Esophagus squamous epithelium (tissue), 5 donors: ENCODE measurements at regions not wholly inside any gene's neighbourhood (a gene's known extent, or its start where the extent isn't known, plus 50 kb on each side); places are given as distances from the start of the nearest gene placed in this dataset.

Experiments used
- DNase-seq: peaks from one replicate; lab custom pipeline; 2025; lab: John Stamatoyannopoulos, UW
- H3K27ac ChIP-seq, 4 donors: fragments of 200-600 bp; sonication (generic); one replicate each; pipeline ENCODE4 v1.5.1; 2016 to 2019; ENCODE audit warnings: mild to moderate bottlenecking in 1 of 4
- H3K27me3 ChIP-seq, 4 donors: fragments of 200-600 bp; sonication (generic); 1 replicate in 3 of 4; 2 replicates in 1 of 4; pipeline versions ENCODE4 v1.5.1 to v1.6.0; 2017 to 2021; ENCODE audit warnings: antibody characterized with exemption in 1 of 4
- H3K36me3 ChIP-seq, 3 donors: fragments of 200-600 bp; sonication (generic); one replicate each; pipeline ENCODE4 v1.5.1; 2016 to 2019
- H3K4me1 ChIP-seq, 3 donors: fragments of 200-600 bp; sonication (generic); one replicate each; pipeline ENCODE4 v1.5.1; 2017 to 2019
- H3K4me3 ChIP-seq, 4 donors: fragments of 200-600 bp; sonication (generic); 1 replicate in 3 of 4; 2 replicates in 1 of 4; pipeline ENCODE4 v1.5.1; 2016 to 2019; ENCODE audit warnings: mild to moderate bottlenecking in 2 of 4, moderate library complexity in 1 of 4
- H3K9me3 ChIP-seq, 3 donors: fragments of 200-600 bp; sonication (generic); one replicate each; pipeline ENCODE4 v1.5.1; 2016 to 2019
- POLR2A ChIP-seq, 4 donors: fragments of 450-650 bp; IDR thresholded peaks; one replicate each; pipeline ENCODE4 v1.6.1; 2017; ENCODE audit warnings: antibody characterized with exemption in 4 of 4, mild to moderate bottlenecking in 4 of 4, moderate library complexity in 3 of 4
- WGBS, 2 donors: methylation state at CpG; one replicate each; pipeline ENCODE4 v1.1.5; 2018; 5-methylcytosine and 5-hydroxymethylcytosine counted together
- intact Hi-C: fragments of 100-400 bp; cut with DNase I; formaldehyde crosslinking; loops from one replicate; pipeline ENCODE4 v1.15.0; 2022
- TF ChIP-seq, protein P1 (sequence below), 6 experiments: fragments of 450-650 bp in 4 of 6; fragments of 200-600 bp in 2 of 6; sonication (generic) in 2 of 6; IDR thresholded peaks; one replicate each; pipeline ENCODE4 v1.5.1; 2016 to 2019; ENCODE audit warnings: antibody characterized with exemption in 6 of 6, mild to moderate bottlenecking in 4 of 6, moderate library complexity in 4 of 6
- donor health status: DM: yes; HTN: yes; CAD: no.

- H3K36me3 ChIP-seq, result no peaks in the 10 kb centered on the region
- H3K4me1 ChIP-seq, result no peaks in the 10 kb centered on the region
- WGBS, 2 donors, result 60 to 63% methylated on average over 5 of the region's 5 CpGs
- intact Hi-C loops, result no loop called here
- H3K27me3 ChIP-seq, result peaks cover 0 to 8% (median 0%) of the 10 kb centered on the region in 4 donors
- H3K4me3 ChIP-seq, result no peak overlapping the region
- TF ChIP-seq, protein P1, sequence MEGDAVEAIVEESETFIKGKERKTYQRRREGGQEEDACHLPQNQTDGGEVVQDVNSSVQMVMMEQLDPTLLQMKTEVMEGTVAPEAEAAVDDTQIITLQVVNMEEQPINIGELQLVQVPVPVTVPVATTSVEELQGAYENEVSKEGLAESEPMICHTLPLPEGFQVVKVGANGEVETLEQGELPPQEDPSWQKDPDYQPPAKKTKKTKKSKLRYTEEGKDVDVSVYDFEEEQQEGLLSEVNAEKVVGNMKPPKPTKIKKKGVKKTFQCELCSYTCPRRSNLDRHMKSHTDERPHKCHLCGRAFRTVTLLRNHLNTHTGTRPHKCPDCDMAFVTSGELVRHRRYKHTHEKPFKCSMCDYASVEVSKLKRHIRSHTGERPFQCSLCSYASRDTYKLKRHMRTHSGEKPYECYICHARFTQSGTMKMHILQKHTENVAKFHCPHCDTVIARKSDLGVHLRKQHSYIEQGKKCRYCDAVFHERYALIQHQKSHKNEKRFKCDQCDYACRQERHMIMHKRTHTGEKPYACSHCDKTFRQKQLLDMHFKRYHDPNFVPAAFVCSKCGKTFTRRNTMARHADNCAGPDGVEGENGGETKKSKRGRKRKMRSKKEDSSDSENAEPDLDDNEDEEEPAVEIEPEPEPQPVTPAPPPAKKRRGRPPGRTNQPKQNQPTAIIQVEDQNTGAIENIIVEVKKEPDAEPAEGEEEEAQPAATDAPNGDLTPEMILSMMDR (IDR thresholded peaks at IDR 0.05), result no peak
- TF ChIP-seq POLR2A (IDR thresholded peaks at IDR 0.05), result no peak
- no peak overlapping the region for H3K27ac ChIP-seq
- DNase-seq, result no peak
- H3K9me3 ChIP-seq, result no peaks in the 10 kb centered on the region
Measured at GRCh38 chr9:92183449-92183848, 68.2 kb upstream of the SPTLC1 start.

DNA sequence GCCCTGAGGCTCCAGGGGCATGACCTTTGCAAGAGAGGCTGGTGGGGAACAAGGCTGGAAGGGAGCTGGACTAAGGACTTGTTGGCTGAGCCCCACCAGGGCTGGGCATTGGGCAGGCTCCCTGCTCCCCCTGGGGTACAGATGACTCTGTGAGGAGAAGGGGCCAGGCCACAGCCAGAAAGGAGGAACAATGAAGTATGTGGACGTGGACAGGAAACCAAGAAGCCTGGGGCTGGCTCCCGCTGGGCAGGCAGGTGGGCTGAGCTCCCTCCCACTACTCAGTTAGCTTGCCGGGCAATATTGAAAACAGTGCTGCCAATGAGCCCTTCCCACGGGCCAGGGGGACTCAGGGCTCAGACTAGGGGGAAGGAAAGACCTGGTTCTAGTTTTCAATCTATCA, 66.1 kb upstream of the SPTLC1 start:
- WGBS, 2 donors, result 50 to 55% methylated on average over 1 to 4 of the region's 4 CpGs
- peaks cover 0 to 3% (median 0%) of the 10 kb centered on the region in 4 donors for H3K27me3 ChIP-seq
- H3K4me3 ChIP-seq, result no peak overlapping the region
- H3K9me3 ChIP-seq, result no peaks in the 10 kb centered on the region
- DNase-seq, result no peak
- H3K36me3 ChIP-seq, result no peaks in the 10 kb centered on the region
- H3K4me1 ChIP-seq, result no peaks in the 10 kb centered on the region
- TF ChIP-seq, protein P1 (IDR thresholded peaks at IDR 0.05), result no peak
- no peak for TF ChIP-seq POLR2A (IDR thresholded peaks at IDR 0.05)
- intact Hi-C loops, result no loop called here
- peak overlapping the region in 1 of 4 donors; percentile 21 for H3K27ac ChIP-seq

DNA sequence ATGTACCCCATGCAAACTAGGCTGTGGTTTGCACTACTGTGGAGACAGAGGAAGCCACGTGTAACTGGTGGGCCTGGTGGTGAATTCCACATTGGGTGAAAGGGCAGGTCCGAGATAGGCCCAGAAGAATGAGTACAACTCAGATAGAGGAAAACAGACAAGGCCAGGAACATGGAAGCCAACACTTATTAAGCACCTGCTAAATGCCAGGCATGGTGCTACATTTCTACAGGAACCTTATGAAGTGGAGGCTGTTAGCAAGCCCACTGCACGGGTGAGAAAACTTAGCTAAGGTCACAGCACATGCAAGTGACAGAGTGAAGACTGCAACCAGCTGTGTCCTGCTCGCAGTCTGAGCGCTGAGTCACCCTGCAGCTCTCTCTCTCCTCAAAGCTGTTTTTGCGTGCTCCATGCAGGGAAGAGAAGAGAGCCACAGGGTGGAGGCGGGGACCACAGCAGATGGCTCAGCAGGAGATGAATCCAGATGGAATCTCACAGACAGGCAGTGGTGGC, 65.5 kb upstream of the SPTLC1 start:
- WGBS, 2 donors, result 41 to 78% methylated on average over 6 of the region's 7 CpGs
- H3K36me3 ChIP-seq, result no peaks in the 10 kb centered on the region
- peaks cover 0 to 3% (median 0%) of the 10 kb centered on the region in 4 donors for H3K27me3 ChIP-seq
- TF ChIP-seq, protein P1 (IDR thresholded peaks at IDR 0.05), result no peak
- no peak for TF ChIP-seq POLR2A (IDR thresholded peaks at IDR 0.05)
- DNase-seq, result no peak
- H3K27ac ChIP-seq, result peak overlapping the region in 1 of 4 donors; percentile 21
- H3K4me3 ChIP-seq, result no peak overlapping the region
- intact Hi-C loops, result no loop called here
- H3K4me1 ChIP-seq, result no peaks in the 10 kb centered on the region
- H3K9me3 ChIP-seq, result no peaks in the 10 kb centered on the region

DNA sequence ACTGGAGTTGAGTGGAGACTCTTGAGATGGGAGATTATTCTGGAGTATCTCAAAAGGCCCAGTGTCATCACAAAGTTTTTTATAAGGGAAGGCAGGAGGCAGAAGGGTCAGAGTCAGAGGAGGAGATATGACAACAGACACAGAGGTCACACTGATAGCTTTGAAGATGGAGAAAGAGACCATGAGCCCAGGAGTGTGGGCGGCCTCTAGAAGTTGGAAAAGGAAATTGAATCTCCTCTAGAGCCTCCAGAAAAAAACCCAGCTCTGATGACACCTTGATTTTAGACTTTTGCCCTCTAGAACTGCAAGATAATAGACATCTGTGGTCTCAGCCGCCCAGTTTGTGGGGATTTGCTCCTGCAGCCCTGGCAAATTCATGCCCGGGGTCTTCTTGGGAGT, 64.8 kb upstream of the SPTLC1 start:
- intact Hi-C loops, result no loop called here
- no peak overlapping the region for H3K4me3 ChIP-seq
- DNase-seq, result no peak
- no peaks in the 10 kb centered on the region for H3K4me1 ChIP-seq
- TF ChIP-seq POLR2A (IDR thresholded peaks at IDR 0.05), result no peak
- TF ChIP-seq, protein P1 (IDR thresholded peaks at IDR 0.05), result no peak
- WGBS, 2 donors, result 85 to 93% methylated on average over 3 of the region's 3 CpGs
- peaks cover 0 to 3% (median 0%) of the 10 kb centered on the region in 4 donors for H3K27me3 ChIP-seq
- H3K9me3 ChIP-seq, result no peaks in the 10 kb centered on the region
- H3K36me3 ChIP-seq, result no peaks in the 10 kb centered on the region
- H3K27ac ChIP-seq, result no peak overlapping the region

DNA sequence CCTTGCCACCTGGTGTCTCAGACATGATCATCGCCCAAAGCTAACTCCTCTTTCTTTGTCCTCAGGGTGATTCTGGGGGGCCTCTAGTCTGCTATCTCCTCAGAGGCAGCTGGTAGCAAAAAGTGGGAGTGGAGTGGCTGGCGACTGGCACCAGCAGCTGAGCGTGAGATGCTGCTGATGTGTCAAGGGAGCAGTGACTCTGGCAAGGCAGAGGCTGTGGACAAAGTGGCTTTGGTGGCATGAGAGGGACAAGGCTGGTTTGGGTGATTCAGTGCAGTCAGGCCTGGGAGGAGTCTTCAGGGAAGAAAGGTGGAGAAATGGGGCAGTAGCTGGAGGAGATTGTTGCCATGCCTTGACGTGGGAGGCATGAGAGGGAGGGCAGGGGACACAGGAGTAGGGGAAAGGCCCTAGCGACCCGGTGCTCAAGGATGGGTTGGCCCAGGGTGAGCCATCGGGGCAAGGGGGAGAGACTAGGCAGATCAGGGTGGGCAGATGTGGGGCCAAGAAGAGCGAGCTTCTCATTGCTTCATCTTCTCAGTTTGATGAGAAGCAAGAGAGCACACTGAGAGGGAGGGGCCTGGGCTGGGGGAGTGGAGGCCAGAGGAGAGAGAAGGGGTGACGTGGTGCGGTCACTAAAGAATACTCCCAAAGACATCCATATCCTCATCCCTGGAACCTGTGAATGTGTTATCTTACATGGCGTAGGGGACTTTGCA, 64.2 kb upstream of the SPTLC1 start:
- Histone ChIP-seq H3K36me3 (no peaks in the 10 kb centered on the region), H3K4me1 (no peaks in the 10 kb centered on the region), H3K9me3 (no peaks in the 10 kb centered on the region), H3K27ac (no peak overlapping the region), H3K4me3 (no peak overlapping the region), H3K27me3 (peaks cover 0 to 3% (median 0%) of the 10 kb centered on the region in 4 donors)
- DNase-seq, result no peak
- WGBS, 2 donors, result 89 to 92% methylated on average over 9 to 10 of the region's 11 CpGs
- intact Hi-C loops, result no loop called here
- TF ChIP-seq, protein P1 (IDR thresholded peaks at IDR 0.05), result no peak
- TF ChIP-seq POLR2A (IDR thresholded peaks at IDR 0.05), result no peak
